ENCODE measurements at regions not wholly inside any gene's neighbourhood (a gene's known extent, or its start where the extent isn't known, plus 50 kb on each side); places are given as distances from the start of the nearest gene placed in this dataset.

GRCh38 chr4:159598602-159599001, 495.7 kb downstream of the RAPGEF2 start:
- H4K20me1 ChIP-seq (ENCODE audit: insufficient read depth, low read length) = no peaks in the 10 kb centered on the region
- H3K9ac ChIP-seq (ENCODE audit: low read depth, low read length) = no peak overlapping the region
- no peak for ATAC-seq (ENCODE audit: insufficient read depth, low read depth)
- no peaks in the 10 kb centered on the region for H3K36me3 ChIP-seq (ENCODE audit: insufficient read depth, low read length)
- no peaks in the 10 kb centered on the region for H3K79me2 ChIP-seq (ENCODE audit: insufficient read depth, low read length)
- DNase-seq = no peak
- no peaks in the 10 kb centered on the region for H3K27me3 ChIP-seq (ENCODE audit: insufficient read depth, low read length, poor library complexity)
- TF ChIP-seq EZH2 (IDR thresholded peaks at IDR 0.05; ENCODE audit: borderline replicate concordance, low read depth, low read length, severe bottlenecking) (no peak), CTCF (IDR thresholded peaks at IDR 0.05; ENCODE audit: borderline replicate concordance, extremely low read depth, low read length, poor library complexity, severe bottlenecking) (no peak)
- H3K4me1 ChIP-seq (ENCODE audit: insufficient read depth, low read length) = no peaks in the 10 kb centered on the region
- H3K27ac ChIP-seq (ENCODE audit: low read length) = no peak overlapping the region
- no peak overlapping the region for H3K4me3 ChIP-seq (ENCODE audit: low read depth in 1 of 2, low read length in 2 of 2)
- no peaks in the 10 kb centered on the region for H3K9me3 ChIP-seq (ENCODE audit: insufficient read depth, low read length, severe bottlenecking)
- no peak overlapping the region for H2AFZ ChIP-seq (ENCODE audit: low read depth, low read length)
- no peak overlapping the region for H3K4me2 ChIP-seq (ENCODE audit: insufficient read depth, low read length)

- no peak for ATAC-seq (ENCODE audit: insufficient read depth, low read depth)
- TF ChIP-seq CTCF (IDR thresholded peaks at IDR 0.05; ENCODE audit: borderline replicate concordance, extremely low read depth, low read length, poor library complexity, severe bottlenecking) = no peak
- TF ChIP-seq EZH2 (IDR thresholded peaks at IDR 0.05; ENCODE audit: borderline replicate concordance, low read depth, low read length, severe bottlenecking) = no peak
- Histone ChIP-seq H3K4me2 (ENCODE audit: insufficient read depth, low read length) (no peak overlapping the region), H3K4me1 (ENCODE audit: insufficient read depth, low read length) (no peaks in the 10 kb centered on the region), H3K27me3 (ENCODE audit: insufficient read depth, low read length, poor library complexity) (no peaks in the 10 kb centered on the region), H3K4me3 (ENCODE audit: low read depth in 1 of 2, low read length in 2 of 2) (no peak overlapping the region), H3K36me3 (ENCODE audit: insufficient read depth, low read length) (no peaks in the 10 kb centered on the region), H4K20me1 (ENCODE audit: insufficient read depth, low read length) (no peaks in the 10 kb centered on the region), H3K9ac (ENCODE audit: low read depth, low read length) (no peak overlapping the region), H3K79me2 (ENCODE audit: insufficient read depth, low read length) (no peaks in the 10 kb centered on the region), H3K27ac (ENCODE audit: low read length) (no peak overlapping the region), H2AFZ (ENCODE audit: low read depth, low read length) (no peak overlapping the region), H3K9me3 (ENCODE audit: insufficient read depth, low read length, severe bottlenecking) (no peaks in the 10 kb centered on the region)
- no peak for DNase-seq
Measured at GRCh38 chr4:159600061-159600460, 497.2 kb downstream of the RAPGEF2 start.

- H3K4me1 ChIP-seq (ENCODE audit: insufficient read depth, low read length) = no peaks in the 10 kb centered on the region
- no peak for ATAC-seq (ENCODE audit: insufficient read depth, low read depth)
Measured at GRCh38 chr4:159604781-159605180, 501.9 kb downstream of the RAPGEF2 start.

More at GRCh38 chr4:159604781-159605180, 501.9 kb downstream of the RAPGEF2 start:
- Histone ChIP-seq H4K20me1 (ENCODE audit: insufficient read depth, low read length) (no peaks in the 10 kb centered on the region), H3K4me2 (ENCODE audit: insufficient read depth, low read length) (no peak overlapping the region), H3K79me2 (ENCODE audit: insufficient read depth, low read length) (no peaks in the 10 kb centered on the region), H3K9me3 (ENCODE audit: insufficient read depth, low read length, severe bottlenecking) (no peaks in the 10 kb centered on the region), H3K4me3 (ENCODE audit: low read depth in 1 of 2, low read length in 2 of 2) (no peak overlapping the region), H3K27ac (ENCODE audit: low read length) (no peak overlapping the region), H2AFZ (ENCODE audit: low read depth, low read length) (no peak overlapping the region), H3K36me3 (ENCODE audit: insufficient read depth, low read length) (no peaks in the 10 kb centered on the region), H3K9ac (ENCODE audit: low read depth, low read length) (no peak overlapping the region), H3K27me3 (ENCODE audit: insufficient read depth, low read length, poor library complexity) (no peaks in the 10 kb centered on the region)
- no peak for DNase-seq
- no peak for TF ChIP-seq CTCF (IDR thresholded peaks at IDR 0.05; ENCODE audit: borderline replicate concordance, extremely low read depth, low read length, poor library complexity, severe bottlenecking)
